ENCODE measurements at regions not wholly inside any gene's neighbourhood (a gene's known extent, or its start where the extent isn't known, plus 50 kb on each side); places are given as distances from the start of the nearest gene placed in this dataset.

DNA sequence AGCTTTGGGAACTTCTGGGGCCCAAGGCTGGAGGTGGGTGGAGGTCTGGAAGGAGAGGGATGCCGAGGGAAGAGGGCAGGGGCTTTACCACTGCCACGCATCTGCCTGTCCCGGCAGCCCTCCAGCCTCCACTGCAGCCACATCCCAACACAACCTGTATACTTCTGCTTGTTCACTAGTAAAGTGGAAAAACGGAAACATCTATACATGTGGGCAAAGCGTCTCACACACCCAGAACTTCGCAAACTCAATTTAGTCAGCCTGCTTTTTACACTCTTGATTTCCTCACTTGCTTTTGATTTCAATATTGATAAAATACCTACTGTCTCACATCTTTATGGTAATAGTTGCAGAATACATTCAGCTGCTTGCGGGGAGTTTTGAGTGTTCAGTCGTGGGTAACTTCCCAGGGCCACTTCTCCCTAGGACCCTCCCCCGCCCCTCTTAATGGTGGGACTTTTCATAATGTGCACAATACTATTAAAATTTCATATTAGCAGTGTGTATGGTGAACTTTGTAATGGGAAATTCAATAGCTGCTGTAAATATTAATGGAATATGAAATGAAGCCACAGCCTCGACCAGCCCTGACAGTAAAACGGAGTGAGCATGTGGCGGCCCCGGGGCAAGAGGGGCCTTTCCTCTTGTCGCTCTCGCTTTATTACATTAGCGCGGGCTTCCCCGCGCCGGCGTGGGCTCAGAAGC, 85.2 kb downstream of the NR2F2 start:
- H3K27ac ChIP-seq = no peak overlapping the region
- TF ChIP-seq, protein P1, sequence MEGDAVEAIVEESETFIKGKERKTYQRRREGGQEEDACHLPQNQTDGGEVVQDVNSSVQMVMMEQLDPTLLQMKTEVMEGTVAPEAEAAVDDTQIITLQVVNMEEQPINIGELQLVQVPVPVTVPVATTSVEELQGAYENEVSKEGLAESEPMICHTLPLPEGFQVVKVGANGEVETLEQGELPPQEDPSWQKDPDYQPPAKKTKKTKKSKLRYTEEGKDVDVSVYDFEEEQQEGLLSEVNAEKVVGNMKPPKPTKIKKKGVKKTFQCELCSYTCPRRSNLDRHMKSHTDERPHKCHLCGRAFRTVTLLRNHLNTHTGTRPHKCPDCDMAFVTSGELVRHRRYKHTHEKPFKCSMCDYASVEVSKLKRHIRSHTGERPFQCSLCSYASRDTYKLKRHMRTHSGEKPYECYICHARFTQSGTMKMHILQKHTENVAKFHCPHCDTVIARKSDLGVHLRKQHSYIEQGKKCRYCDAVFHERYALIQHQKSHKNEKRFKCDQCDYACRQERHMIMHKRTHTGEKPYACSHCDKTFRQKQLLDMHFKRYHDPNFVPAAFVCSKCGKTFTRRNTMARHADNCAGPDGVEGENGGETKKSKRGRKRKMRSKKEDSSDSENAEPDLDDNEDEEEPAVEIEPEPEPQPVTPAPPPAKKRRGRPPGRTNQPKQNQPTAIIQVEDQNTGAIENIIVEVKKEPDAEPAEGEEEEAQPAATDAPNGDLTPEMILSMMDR (conservative IDR thresholded peaks at IDR 0.05) = no peak

DNA sequence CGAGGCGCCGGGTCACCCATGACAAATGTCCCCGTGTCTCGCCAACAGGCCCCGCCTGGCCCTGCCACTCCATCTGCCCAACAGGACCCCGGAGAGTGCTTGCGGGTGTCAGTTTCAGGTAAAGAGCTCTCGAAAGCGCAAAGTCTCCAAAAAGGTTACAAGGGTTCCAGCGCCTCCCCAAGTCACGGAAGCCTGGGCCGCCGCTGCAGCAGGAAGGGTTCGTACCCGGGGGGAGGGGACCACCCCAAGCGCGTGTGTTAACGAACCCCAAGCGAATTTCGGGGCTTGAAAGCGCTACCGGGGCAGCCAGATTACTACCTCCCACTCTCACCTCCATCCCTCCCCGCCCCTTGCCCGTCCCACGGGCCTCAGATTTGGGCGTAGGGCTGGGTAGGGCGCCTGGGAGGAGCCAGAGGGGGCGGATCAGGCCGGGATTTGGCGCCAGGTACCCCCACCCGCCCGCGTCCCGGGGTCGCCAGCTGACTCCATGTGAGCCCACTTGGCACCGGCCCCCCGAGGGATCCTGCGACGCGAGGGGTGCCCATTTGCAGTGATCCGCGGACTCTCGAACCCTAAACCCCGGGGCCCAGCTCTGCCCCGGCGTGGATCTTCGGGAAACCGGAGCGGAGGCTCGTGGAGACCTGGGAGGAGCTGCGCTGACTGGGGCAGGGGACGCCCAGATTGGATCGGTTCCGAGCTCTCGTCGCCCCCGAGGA, 85.9 kb downstream of the NR2F2 start:
- no peak overlapping the region for H3K27ac ChIP-seq
- TF ChIP-seq, protein P1 (conservative IDR thresholded peaks at IDR 0.05) = no peak

DNA sequence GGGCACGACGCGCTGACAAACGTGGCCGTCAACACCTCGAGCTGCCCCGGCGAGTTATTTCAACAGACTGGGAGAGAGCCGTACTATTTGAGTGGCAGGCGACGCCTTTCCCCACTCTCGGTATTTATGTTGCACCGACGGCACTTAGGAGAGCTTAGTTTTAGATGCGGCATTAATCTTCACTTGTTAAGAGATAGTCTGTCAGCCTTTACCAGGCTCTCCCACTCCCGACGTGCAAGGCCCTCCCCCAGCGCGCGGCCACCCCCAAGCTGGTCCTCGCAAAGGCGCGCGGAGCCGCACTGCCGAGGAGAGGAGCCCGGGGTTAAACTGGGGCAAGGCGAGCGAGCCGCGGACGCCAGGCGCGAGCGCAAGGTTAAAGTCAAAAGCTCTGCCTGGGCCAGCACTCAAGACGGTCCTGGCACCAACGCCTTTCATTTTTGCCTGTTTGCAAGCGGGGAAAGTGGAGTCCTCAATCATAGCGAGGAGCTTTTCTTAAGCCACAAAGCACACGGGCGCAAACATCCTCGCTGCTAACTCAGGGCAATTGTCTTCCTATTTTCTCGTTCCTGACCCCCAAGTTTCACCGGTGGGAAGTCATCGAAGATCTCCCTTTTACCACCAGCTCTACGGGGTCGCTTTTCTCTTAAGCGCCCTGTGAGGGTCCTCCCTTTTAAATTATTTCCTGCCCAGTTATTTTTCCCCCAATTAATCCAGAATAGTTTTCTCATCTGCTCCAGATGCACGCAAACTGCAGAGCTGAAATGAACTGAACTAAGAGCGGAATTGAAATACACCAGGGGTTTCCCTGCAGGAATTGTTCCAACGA, 86.6 kb downstream of the NR2F2 start:
- TF ChIP-seq, protein P1 (conservative IDR thresholded peaks at IDR 0.05) = no peak
- no peak overlapping the region for H3K27ac ChIP-seq

GRCh38 chr15:96417760-96418130, 87.2 kb downstream of the NR2F2 start:
- TF ChIP-seq, protein P1 (conservative IDR thresholded peaks at IDR 0.05) = no peak
- no peak overlapping the region for H3K27ac ChIP-seq

DNA sequence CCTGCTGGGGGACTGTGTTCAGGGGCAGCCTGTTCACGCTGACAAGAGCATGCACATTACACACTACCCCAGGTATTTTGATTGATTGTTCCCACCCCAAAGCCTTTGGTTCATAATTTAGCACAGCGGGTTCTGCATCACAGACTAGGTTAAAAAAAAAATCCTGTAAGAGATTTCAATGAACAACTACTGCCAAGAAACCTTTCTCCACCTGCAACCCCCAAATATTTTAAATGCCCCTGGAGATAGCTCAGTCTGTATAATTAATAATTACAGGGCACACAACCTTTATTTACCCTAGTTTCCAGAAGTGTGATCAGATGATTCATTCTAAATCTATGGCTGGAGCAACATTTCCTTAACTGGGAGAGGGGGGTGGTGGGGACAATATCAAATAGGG, 87.6 kb downstream of the NR2F2 start:
- no peak overlapping the region for H3K27ac ChIP-seq
- TF ChIP-seq, protein P1 (conservative IDR thresholded peaks at IDR 0.05) = no peak

DNA sequence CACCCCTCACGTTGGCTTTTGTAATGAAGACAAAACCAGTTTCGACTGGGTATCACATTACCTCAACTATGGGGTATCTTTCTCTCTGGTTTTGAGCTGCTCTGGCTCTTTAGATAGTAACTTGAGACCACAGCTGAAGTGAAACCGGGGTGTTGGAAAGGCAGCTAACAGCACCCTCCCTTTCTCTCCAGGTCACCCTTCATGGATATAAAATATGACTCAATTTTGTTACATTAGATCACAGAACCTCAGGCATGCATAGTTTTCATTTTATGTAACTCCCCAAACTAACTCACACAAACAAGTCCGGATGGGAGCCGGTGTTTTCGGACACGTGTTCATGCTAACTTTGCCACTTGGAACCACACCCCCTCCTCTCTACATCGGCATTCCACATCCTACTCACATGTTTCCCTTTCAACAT, 90.7 kb downstream of the NR2F2 start:
- TF ChIP-seq, protein P1 (conservative IDR thresholded peaks at IDR 0.05) = no peak

DNA sequence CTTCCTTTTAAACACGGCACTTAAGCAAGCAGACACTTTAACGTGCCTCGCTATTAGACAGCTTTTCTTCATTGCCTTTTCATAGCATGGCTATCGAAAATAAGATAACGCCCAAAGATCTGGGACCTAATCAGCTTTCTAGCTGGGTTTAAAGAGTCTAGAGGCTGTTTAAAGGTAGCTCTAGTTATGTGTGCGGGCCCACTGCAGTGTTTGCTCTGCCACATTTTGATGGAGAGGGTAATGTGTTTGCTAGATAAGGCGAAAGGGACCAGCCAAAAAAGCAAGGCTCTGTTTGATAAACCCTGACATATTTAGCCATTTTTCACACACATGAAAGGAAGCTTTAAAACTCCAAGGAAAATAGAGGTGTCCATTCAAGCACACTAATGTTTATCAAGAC, 91.6 kb downstream of the NR2F2 start:
- no peak overlapping the region for H3K27ac ChIP-seq
- TF ChIP-seq, protein P1 (conservative IDR thresholded peaks at IDR 0.05) = no peak

More for the DNA sequence above, 90.7 kb downstream of the NR2F2 start:
- no peak overlapping the region for H3K27ac ChIP-seq
